OCI-LY1 (cell line): ENCODE measurements at regions not wholly inside any gene's neighbourhood (a gene's known extent, or its start where the extent isn't known, plus 50 kb on each side); places are given as distances from the start of the nearest gene placed in this dataset.

Source experiments
- H2AFZ ChIP-seq: fragments of 200-600 bp; sonication (generic), shearing (Covaris generic); 2 replicates; pipeline ENCODE4 v1.6.0; 2014; ENCODE audit warnings: antibody characterized with exemption, mild to moderate bottlenecking, low read length
- H3F3A ChIP-seq: fragments of 200-600 bp; sonication (generic), shearing (Covaris generic); 2 replicates; pipeline ENCODE4 v1.6.0; 2014; ENCODE audit warnings: mild to moderate bottlenecking, antibody characterized with exemption, low read length, moderate library complexity; ENCODE audit not compliant: insufficient read depth
- H3K27ac ChIP-seq: fragments of 200-600 bp; sonication (generic); 2 replicates; pipeline ENCODE4 v1.5.1; 2014; ENCODE audit warnings: low read length, mixed run types, mild to moderate bottlenecking, low read depth; ENCODE audit not compliant: poor library complexity, severe bottlenecking
- H3K27me3 ChIP-seq: fragments of 200-600 bp; sonication (generic); 2 replicates; pipeline ENCODE4 v1.6.0; 2014; ENCODE audit warnings: antibody characterized with exemption, mild to moderate bottlenecking, low read length, moderate library complexity; ENCODE audit not compliant: insufficient read depth
- H3K36me3 ChIP-seq: fragments of 200-600 bp; sonication (generic); 2 replicates; pipeline ENCODE4 v1.6.1; 2014; ENCODE audit warnings: mild to moderate bottlenecking, antibody characterized with exemption, low read length, moderate library complexity, mixed read lengths; ENCODE audit not compliant: insufficient read depth
- H3K4me1 ChIP-seq: fragments of 200-600 bp; sonication (generic); 2 replicates; pipeline ENCODE4 v1.5.1; 2014; ENCODE audit warnings: mild to moderate bottlenecking, low read length, moderate library complexity; ENCODE audit not compliant: insufficient read depth, severe bottlenecking
- H3K4me2 ChIP-seq: fragments of 200-600 bp; sonication (generic), shearing (Covaris generic); 2 replicates; pipeline ENCODE4 v1.6.1; 2014; ENCODE audit warnings: low read length
- H3K4me3 ChIP-seq: fragments of 200-600 bp; sonication (generic); 2 replicates; pipeline ENCODE4 v1.5.1; 2014; ENCODE audit warnings: low read length, low read depth, mild to moderate bottlenecking, mixed read lengths; ENCODE audit not compliant: poor library complexity, severe bottlenecking
- H3K79me2 ChIP-seq: fragments of 200-600 bp; shearing (Covaris generic); 2 replicates; pipeline ENCODE4 v1.6.1; 2016; ENCODE audit warnings: mixed run types, low read length, mixed read lengths; ENCODE audit not compliant: insufficient read depth
- H3K9ac ChIP-seq: fragments of 200-600 bp; sonication (generic), shearing (Covaris generic); 2 replicates; pipeline ENCODE4 v1.6.1; 2014; ENCODE audit warnings: mild to moderate bottlenecking, low read length, mixed read lengths
- H3K9me2 ChIP-seq: fragments of 200-600 bp; sonication (generic), shearing (Covaris generic); 2 replicates; pipeline ENCODE4 v1.6.1; 2014; ENCODE audit warnings: low read depth, mild to moderate bottlenecking, low read length, mixed read lengths
- H3K9me3 ChIP-seq: fragments of 200-600 bp; shearing (Covaris generic); 2 replicates; pipeline ENCODE4 v1.6.1; 2014; ENCODE audit warnings: low read length, mixed read lengths
- H4K20me1 ChIP-seq: fragments of 200-600 bp; sonication (generic), shearing (Covaris generic); 2 replicates; pipeline ENCODE4 v1.6.0; 2016; ENCODE audit warnings: mild to moderate bottlenecking, low read length; ENCODE audit not compliant: insufficient read depth
- CTCF ChIP-seq: fragments of 200-600 bp; sonication (generic), shearing (Covaris generic); IDR thresholded peaks from 2 replicates; pipeline ENCODE4 v1.5.1; 2017; ENCODE audit warnings: mild to moderate bottlenecking, antibody characterized with exemption, low read length, moderate library complexity, mixed read lengths
- EZH2 ChIP-seq: fragments of 200-600 bp; sonication (generic), shearing (Covaris generic); IDR thresholded peaks from 2 replicates; pipeline ENCODE4 v1.8.0; 2017; ENCODE audit warnings: borderline replicate concordance, mixed run types, mild to moderate bottlenecking, antibody characterized with exemption, low read length, moderate library complexity, mixed read lengths

GRCh38 chr18:75739682-75740081 is 312.2 kb upstream of the SMIM21 start:
- no peaks in the 10 kb centered on the region for H4K20me1 ChIP-seq
- no peak overlapping the region for H3K4me2 ChIP-seq
- no peaks in the 10 kb centered on the region for H3F3A ChIP-seq
- H3K9ac ChIP-seq = no peak overlapping the region
- no peaks in the 10 kb centered on the region for H3K79me2 ChIP-seq
- no peaks in the 10 kb centered on the region for H3K4me1 ChIP-seq
- no peak for TF ChIP-seq CTCF
- TF ChIP-seq EZH2 = no peak
- no peak overlapping the region for H3K27ac ChIP-seq
- no peaks in the 10 kb centered on the region for H3K9me2 ChIP-seq
- H3K36me3 ChIP-seq = no peaks in the 10 kb centered on the region
- H3K27me3 ChIP-seq = no peaks in the 10 kb centered on the region
- H3K4me3 ChIP-seq = no peak overlapping the region
- H3K9me3 ChIP-seq = no peaks in the 10 kb centered on the region
- H2AFZ ChIP-seq = no peak overlapping the region

- no peaks in the 10 kb centered on the region for H3K9me3 ChIP-seq
- no peaks in the 10 kb centered on the region for H3K4me1 ChIP-seq
- no peak overlapping the region for H3K4me2 ChIP-seq
- H2AFZ ChIP-seq = no peak overlapping the region
- no peak overlapping the region for H3K9ac ChIP-seq
- no peaks in the 10 kb centered on the region for H3K27me3 ChIP-seq
- H3K79me2 ChIP-seq = no peaks in the 10 kb centered on the region
- H3F3A ChIP-seq = no peaks in the 10 kb centered on the region
- no peaks in the 10 kb centered on the region for H4K20me1 ChIP-seq
- no peak for TF ChIP-seq CTCF
- no peak for TF ChIP-seq EZH2
- H3K4me3 ChIP-seq = no peak overlapping the region
- no peaks in the 10 kb centered on the region for H3K36me3 ChIP-seq
- H3K9me2 ChIP-seq = no peaks in the 10 kb centered on the region
- no peak overlapping the region for H3K27ac ChIP-seq
Measured at GRCh38 chr18:75735291-75735690, 307.8 kb upstream of the SMIM21 start.

- no peaks in the 10 kb centered on the region for H3K9me3 ChIP-seq
- H3K4me2 ChIP-seq = no peak overlapping the region
- TF ChIP-seq EZH2 (no peak), CTCF (no peak)
Measured at GRCh38 chr18:75730249-75730648, 302.7 kb upstream of the SMIM21 start.

More at GRCh38 chr18:75730249-75730648, 302.7 kb upstream of the SMIM21 start:
- Histone ChIP-seq H3K9me2 (no peaks in the 10 kb centered on the region), H3K79me2 (no peaks in the 10 kb centered on the region), H3K4me3 (no peak overlapping the region), H3K4me1 (no peaks in the 10 kb centered on the region), H3K27ac (no peak overlapping the region), H3K9ac (no peak overlapping the region), H2AFZ (no peak overlapping the region), H3K27me3 (no peaks in the 10 kb centered on the region), H3K36me3 (no peaks in the 10 kb centered on the region), H4K20me1 (no peaks in the 10 kb centered on the region), H3F3A (no peaks in the 10 kb centered on the region)
